HCT116 (cell line): ENCODE measurements at regions not wholly inside any gene's neighbourhood (a gene's known extent, or its start where the extent isn't known, plus 50 kb on each side); places are given as distances from the start of the nearest gene placed in this dataset.

Experiments
- ATAC-seq: fragments of 200-7000 bp; cut with Tn5 transposase; 2 replicates; pipeline ENCODE4 v1.9.1; 2020; ENCODE audit warnings: mild to moderate bottlenecking, moderate library complexity
- BruUV-seq: library from RNA; stranded (reverse); fragments of 400-500 nt; replicated peaks from 2 replicates; lab custom pipeline; 2021; lab: Mats Ljungman, UMichigan
- CTCF ChIA-PET: fragments of 300-600 bp; sonication (Branson Sonifier 250); formaldehyde crosslinking; loops from one replicate; lab custom pipeline; 2021; ENCODE audit warnings: antibody characterized with exemption; lab: Charles Lee
- POLR2A ChIA-PET: fragments of 300-600, 350-600 bp; sonication (Branson Sonifier 250); formaldehyde crosslinking; loops from one replicate; lab custom pipeline; 2021; ENCODE audit warnings: antibody characterized with exemption; lab: Charles Lee
- RAD21 ChIA-PET, 2 experiments: fragments of 300-600 bp; sonication (Branson Sonifier 250); formaldehyde crosslinking; loops; one replicate each; lab custom pipeline; 2023; ENCODE audit warnings: low total read pairs in 2 of 2; ENCODE audit not compliant: uncharacterized antibody in 2 of 2, unreplicated experiment in 2 of 2, low non-redundant PET in 1 of 2; lab: Charles Lee
- DNase-seq: peaks from one replicate; pipeline ENCODE4 v3.0.0-alpha.2; 2010; ENCODE audit warnings: low read depth, low spot score
- H2AFZ ChIP-seq: fragments of 200-600 bp; shearing (Covaris generic), sonication (generic); 2 replicates; pipeline ENCODE4 v1.6.1; 2017; ENCODE audit warnings: low read depth, mixed run types, mixed read lengths, antibody characterized with exemption, low read length; ENCODE audit not compliant: poor library complexity, severe bottlenecking
- H3K27ac ChIP-seq: 2 replicates; pipeline ENCODE4 v1.5.1; 2012; ENCODE audit warnings: low read depth, low read length
- H3K27me3 ChIP-seq: fragments of 200-600 bp; sonication (generic); 2 replicates; pipeline ENCODE4 v1.6.1; 2016; ENCODE audit warnings: mixed run types, low read length, mixed read lengths; ENCODE audit not compliant: insufficient read depth
- H3K36me3 ChIP-seq, 2 experiments: fragments of 200-500 bp in 1 of 2; fragments of 200-600 bp in 1 of 2; sonication (Bioruptor generic) in 1 of 2; sonication (generic) in 1 of 2; 2 replicates each; pipeline versions ENCODE4 v1.5.1 to v1.6.1; 2014 to 2016; ENCODE audit warnings: low read length in 2 of 2, inconsistent platforms in 1 of 2, mixed read lengths in 1 of 2, mixed run types in 1 of 2; ENCODE audit not compliant: insufficient read depth in 2 of 2, control insufficient read depth in 1 of 2
- H3K4me1 ChIP-seq, 2 experiments: fragments of 200-600 bp in 1 of 2; sonication (generic) in 1 of 2; 2 replicates each; pipeline versions ENCODE4 v1.5.1 to v1.6.1; 2012 to 2017; ENCODE audit warnings: low read length in 2 of 2, inconsistent platforms in 1 of 2, mild to moderate bottlenecking in 1 of 2, mixed read lengths in 1 of 2, mixed run types in 1 of 2, moderate library complexity in 1 of 2; ENCODE audit not compliant: insufficient read depth in 2 of 2, control insufficient read depth in 1 of 2
- H3K4me2 ChIP-seq: fragments of 200-600 bp; sonication (generic); 2 replicates; pipeline ENCODE4 v1.6.1; 2017; ENCODE audit warnings: mixed run types, low read length, mixed read lengths
- H3K4me3 ChIP-seq, 2 experiments: fragments of 200-600 bp in 1 of 2; sonication (generic) in 1 of 2; replicated peaks in 1 of 2; 2 replicates each; pipeline ENCODE4 v1.5.1; 2011 to 2016; ENCODE audit warnings: low read length in 2 of 2, control low read depth in 1 of 2, low read depth in 1 of 2, mild to moderate bottlenecking in 1 of 2, mixed read lengths in 1 of 2, mixed run types in 1 of 2
- H3K79me2 ChIP-seq: fragments of 200-600 bp; sonication (generic); 2 replicates; pipeline ENCODE4 v1.6.1; 2017; ENCODE audit warnings: mild to moderate bottlenecking, mixed run types, low read length, moderate library complexity, mixed read lengths; ENCODE audit not compliant: insufficient read depth
- H3K9ac ChIP-seq: fragments of 200-600 bp; sonication (generic); 2 replicates; pipeline ENCODE4 v1.6.1; 2016; ENCODE audit warnings: low read length, mixed read lengths
- H3K9me2 ChIP-seq: fragments of 200-600 bp; sonication (generic), shearing (Covaris generic); 2 replicates; pipeline ENCODE4 v1.6.1; 2017; ENCODE audit warnings: mixed run types, mild to moderate bottlenecking, moderate library complexity; ENCODE audit not compliant: insufficient read depth
- H3K9me3 ChIP-seq, 2 experiments: fragments of 200-500 bp in 1 of 2; fragments of 200-600 bp in 1 of 2; sonication (Bioruptor generic) in 1 of 2; sonication (generic) in 1 of 2; 2 replicates each; pipeline ENCODE4 v1.6.1; 2014 to 2017; ENCODE audit warnings: low read length in 2 of 2, mixed read lengths in 2 of 2, inconsistent platforms in 1 of 2, low read depth in 1 of 2, mild to moderate bottlenecking in 1 of 2, mixed run types in 1 of 2, moderate library complexity in 1 of 2; ENCODE audit not compliant: control insufficient read depth in 1 of 2, insufficient read depth in 1 of 2
- H4K20me1 ChIP-seq: fragments of 200-600 bp; sonication (generic), shearing (Covaris generic); 2 replicates; pipeline ENCODE4 v1.6.1; 2017; ENCODE audit warnings: mixed run types, mild to moderate bottlenecking, moderate library complexity; ENCODE audit not compliant: insufficient read depth
- EZH2 ChIP-seq: fragments of 200-600 bp; sonication (generic); IDR thresholded peaks from 2 replicates; pipeline ENCODE4 v1.6.1; 2017; ENCODE audit warnings: antibody characterized with exemption, mixed run types
- SIN3A ChIP-seq: IDR thresholded peaks from 2 replicates; pipeline ENCODE4 v1.6.1; 2012; ENCODE audit warnings: low read depth
- SP1 ChIP-seq: IDR thresholded peaks from 2 replicates; pipeline ENCODE4 v1.6.1; 2012; ENCODE audit warnings: low read depth
- SRF ChIP-seq: IDR thresholded peaks from 2 replicates; pipeline ENCODE4 v1.6.1; 2012; ENCODE audit warnings: low read depth
- intact Hi-C: fragments of 100-400 bp; cut with micrococcal nuclease; formaldehyde crosslinking; loops from 2 replicates; pipeline ENCODE4 v1.10.0; 2022
- TF ChIP-seq, protein P1 (sequence below): IDR thresholded peaks from 2 replicates; pipeline ENCODE4 v1.6.1; 2011; ENCODE audit warnings: mild to moderate bottlenecking, low read length, moderate library complexity; ENCODE audit not compliant: insufficient replicate concordance; ENCODE audit errors: extremely low read depth

DNA sequence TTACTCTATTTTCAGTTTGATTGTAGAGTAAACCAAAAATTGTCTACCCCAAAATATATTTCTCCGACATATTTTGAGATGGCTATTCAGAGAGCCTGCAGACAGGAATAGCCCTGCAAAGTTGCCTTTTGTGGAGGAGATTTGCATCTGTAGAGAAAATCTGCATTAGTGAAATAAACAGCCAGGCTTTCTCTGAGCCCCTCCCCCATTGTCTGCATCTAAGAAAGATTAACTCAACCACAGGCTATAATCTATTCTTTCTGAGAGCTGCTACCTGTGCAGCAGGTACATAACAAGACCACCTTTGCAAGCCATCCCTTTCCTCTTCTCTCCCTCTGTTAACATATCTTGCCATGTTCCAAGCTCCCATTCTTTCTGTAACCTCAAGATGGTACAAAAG is 1034.2 kb downstream of the SORCS3 start:
- H4K20me1 ChIP-seq: no peaks in the 10 kb centered on the region
- no peak overlapping the region for H3K9ac ChIP-seq
- BruUV-seq: no TSS peak
- TF ChIP-seq, protein P1, sequence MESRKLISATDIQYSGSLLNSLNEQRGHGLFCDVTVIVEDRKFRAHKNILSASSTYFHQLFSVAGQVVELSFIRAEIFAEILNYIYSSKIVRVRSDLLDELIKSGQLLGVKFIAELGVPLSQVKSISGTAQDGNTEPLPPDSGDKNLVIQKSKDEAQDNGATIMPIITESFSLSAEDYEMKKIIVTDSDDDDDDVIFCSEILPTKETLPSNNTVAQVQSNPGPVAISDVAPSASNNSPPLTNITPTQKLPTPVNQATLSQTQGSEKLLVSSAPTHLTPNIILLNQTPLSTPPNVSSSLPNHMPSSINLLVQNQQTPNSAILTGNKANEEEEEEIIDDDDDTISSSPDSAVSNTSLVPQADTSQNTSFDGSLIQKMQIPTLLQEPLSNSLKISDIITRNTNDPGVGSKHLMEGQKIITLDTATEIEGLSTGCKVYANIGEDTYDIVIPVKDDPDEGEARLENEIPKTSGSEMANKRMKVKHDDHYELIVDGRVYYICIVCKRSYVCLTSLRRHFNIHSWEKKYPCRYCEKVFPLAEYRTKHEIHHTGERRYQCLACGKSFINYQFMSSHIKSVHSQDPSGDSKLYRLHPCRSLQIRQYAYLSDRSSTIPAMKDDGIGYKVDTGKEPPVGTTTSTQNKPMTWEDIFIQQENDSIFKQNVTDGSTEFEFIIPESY: no peak
- TF ChIP-seq SIN3A: no peak
- H3K79me2 ChIP-seq: no peaks in the 10 kb centered on the region
- DNase-seq: no peak
- H3K4me3 ChIP-seq: no peak overlapping the region
- no peaks in the 10 kb centered on the region for H3K27me3 ChIP-seq
- no peaks in the 10 kb centered on the region for H3K36me3 ChIP-seq
- H3K9me3 ChIP-seq: peaks cover 12 to 20% of the 10 kb centered on the region in 2 experiments; a peak in 2 of 4 replicates
- ChIA-PET CTCF (no interaction called here), POLR2A (no interaction called here), RAD21 (no interaction called here)
- H3K27ac ChIP-seq: no peak overlapping the region
- no peak overlapping the region for H2AFZ ChIP-seq
- H3K9me2 ChIP-seq: no peaks in the 10 kb centered on the region
- intact Hi-C loops: no loop called here
- no peak overlapping the region for H3K4me2 ChIP-seq
- no peak for ATAC-seq
- no peaks in the 10 kb centered on the region for H3K4me1 ChIP-seq

DNA sequence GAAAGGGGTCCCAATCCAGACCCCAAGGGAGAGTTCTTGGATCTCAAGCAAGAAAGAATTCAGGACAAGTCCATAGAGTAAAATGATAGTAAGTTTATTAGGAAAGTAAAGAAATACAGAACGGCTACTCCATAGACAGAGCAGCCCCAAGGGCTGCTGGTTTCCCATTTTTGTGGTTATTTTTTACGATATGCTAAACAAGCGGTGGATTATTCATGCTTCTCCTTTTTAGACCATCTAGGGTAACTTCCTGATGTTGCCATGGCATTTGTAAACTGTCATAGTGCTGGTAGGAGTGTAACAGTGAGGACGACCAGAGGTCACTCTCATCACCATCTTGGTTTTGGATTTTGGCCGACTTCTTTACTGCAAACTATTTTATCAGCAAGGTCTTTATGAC is 1033.4 kb downstream of the SORCS3 start:
- DNase-seq (no peak), ATAC-seq (no peak)
- H3K4me3 ChIP-seq: no peak overlapping the region
- H3K9me2 ChIP-seq: no peaks in the 10 kb centered on the region
- RAD21 ChIA-PET: no interaction called here
- POLR2A ChIA-PET: no interaction called here
- no peaks in the 10 kb centered on the region for H3K79me2 ChIP-seq
- H3K36me3 ChIP-seq: no peaks in the 10 kb centered on the region
- no peaks in the 10 kb centered on the region for H3K27me3 ChIP-seq
- no peaks in the 10 kb centered on the region for H4K20me1 ChIP-seq
- TF ChIP-seq, protein P1: no peak
- no peak for TF ChIP-seq SRF
- TF ChIP-seq SP1: no peak
- no peak for TF ChIP-seq EZH2
- H3K27ac ChIP-seq: no peak overlapping the region
- intact Hi-C loops: no loop called here
- no peak overlapping the region for H3K4me2 ChIP-seq
- H3K4me1 ChIP-seq: no peaks in the 10 kb centered on the region
- no TSS peak for BruUV-seq
- H3K9me3 ChIP-seq: peaks cover 11 to 15% of the 10 kb centered on the region in 2 experiments; a peak in 2 of 4 replicates
- CTCF ChIA-PET: no interaction called here
- no peak overlapping the region for H3K9ac ChIP-seq
- H2AFZ ChIP-seq: no peak overlapping the region
